Endothelial cell of umbilical vein (primary cell): ENCODE measurements at regions not wholly inside any gene's neighbourhood (a gene's known extent, or its start where the extent isn't known, plus 50 kb on each side); places are given as distances from the start of the nearest gene placed in this dataset.

Experiments used
- BruUV-seq: library from RNA; stranded (reverse); fragments of 400-500 nt; replicated peaks from 2 replicates; lab custom pipeline; 2021; lab: Mats Ljungman, UMichigan
- CTCF ChIA-PET: fragments of 300-600, 350-600 bp; sonication (Branson Sonifier 250); formaldehyde crosslinking; loops from one replicate; lab custom pipeline; 2021; ENCODE audit warnings: antibody characterized with exemption, inconsistent platforms; lab: Charles Lee
- POLR2A ChIA-PET: fragments of 300-600, 350-600 bp; sonication (Branson Sonifier 250); formaldehyde crosslinking; loops from one replicate; lab custom pipeline; 2021; ENCODE audit warnings: antibody characterized with exemption, inconsistent platforms; lab: Charles Lee
- DNase-seq: peaks from one replicate; pipeline ENCODE4 v3.0.0-alpha.2; 2011; ENCODE audit warnings: low read depth, low spot score
- FAIRE-seq: peaks from 2 replicates; lab custom pipeline; 2011; peaks lifted over from hg19 to GRCh38; lab: Jason Lieb, UNC
- H2AFZ ChIP-seq: 2 replicates; pipeline ENCODE4 v1.6.0; 2012; ENCODE audit warnings: low read depth, low read length, control low read depth, inconsistent platforms
- H3K27ac ChIP-seq: 2 replicates; pipeline ENCODE4 v1.5.1; 2011; ENCODE audit warnings: low read depth, mild to moderate bottlenecking, control low read depth, low read length, moderate library complexity; ENCODE audit not compliant: insufficient read depth
- H3K27me3 ChIP-seq, 2 experiments: 2 replicates each; pipeline versions ENCODE4 v1.6.0 to v1.6.1; 2011; ENCODE audit warnings: low read length in 2 of 2, mixed read lengths in 1 of 2; ENCODE audit not compliant: control insufficient read depth in 2 of 2, insufficient read depth in 2 of 2
- H3K36me3 ChIP-seq, 2 experiments: 2 replicates in 1 of 2; 3 replicates in 1 of 2; pipeline ENCODE4 v1.5.1; 2011; ENCODE audit warnings: low read length in 2 of 2, mild to moderate bottlenecking in 1 of 2, moderate library complexity in 1 of 2; ENCODE audit not compliant: control insufficient read depth in 2 of 2, insufficient read depth in 2 of 2; ENCODE audit errors: extremely low read depth in 1 of 2
- H3K4me1 ChIP-seq: 3 replicates; pipeline ENCODE4 v1.5.1; 2011; ENCODE audit warnings: mild to moderate bottlenecking, low read length; ENCODE audit not compliant: control insufficient read depth, insufficient read depth; ENCODE audit errors: extremely low read depth
- H3K4me2 ChIP-seq: 2 replicates; pipeline ENCODE4 v1.6.1; 2011; ENCODE audit warnings: low read length, control low read depth, mixed read lengths; ENCODE audit not compliant: insufficient read depth
- H3K4me3 ChIP-seq, 3 experiments: fragments of 200-600 bp in 1 of 3; sonication (generic), shearing (Covaris generic) in 1 of 3; replicated peaks in 1 of 3; 2 replicates each; pipeline ENCODE4 v1.5.1; 2011 to 2016; ENCODE audit warnings: control low read depth in 3 of 3, low read length in 3 of 3, mild to moderate bottlenecking in 2 of 3, inconsistent platforms in 1 of 3, low read depth in 1 of 3, moderate library complexity in 1 of 3; ENCODE audit not compliant: insufficient read depth in 1 of 3
- H3K79me2 ChIP-seq: 2 replicates; pipeline ENCODE4 v1.6.0; 2012; ENCODE audit warnings: low read length, inconsistent platforms; ENCODE audit not compliant: control insufficient read depth, insufficient read depth
- H3K9ac ChIP-seq: replicated peaks from 2 replicates; pipeline ENCODE3; 2011; ENCODE audit warnings: low read length, control low read depth; ENCODE audit not compliant: insufficient read depth; ENCODE audit errors: extremely low read depth
- H3K9me1 ChIP-seq: replicated peaks from 3 replicates; pipeline ENCODE4 v1.6.0; 2011; ENCODE audit warnings: mild to moderate bottlenecking, low read length; ENCODE audit not compliant: control insufficient read depth, insufficient read depth; ENCODE audit errors: extremely low read depth
- H3K9me3 ChIP-seq: replicated peaks from 2 replicates; pipeline ENCODE4 v1.5.1; 2012; ENCODE audit warnings: low read length, inconsistent platforms; ENCODE audit not compliant: control insufficient read depth, insufficient read depth
- H4K20me1 ChIP-seq: replicated peaks from 2 replicates; pipeline ENCODE3; 2011; ENCODE audit warnings: mild to moderate bottlenecking, low read length; ENCODE audit not compliant: control insufficient read depth, insufficient read depth; ENCODE audit errors: extremely low read depth
- EZH2 ChIP-seq: IDR thresholded peaks from 2 replicates; pipeline ENCODE4 v1.6.1; 2012; ENCODE audit warnings: borderline replicate concordance, low read depth, mild to moderate bottlenecking, moderate library complexity, low read length, inconsistent platforms; ENCODE audit not compliant: severe bottlenecking
- FOS ChIP-seq: IDR thresholded peaks from 2 replicates; pipeline ENCODE4 v1.6.1; 2011; ENCODE audit warnings: mild to moderate bottlenecking, low read length, moderate library complexity, borderline replicate concordance; ENCODE audit not compliant: insufficient read depth
- GATA2 ChIP-seq: IDR thresholded peaks from 2 replicates; pipeline ENCODE4 v1.7.0; 2011; ENCODE audit warnings: low read depth, mild to moderate bottlenecking, moderate library complexity, mixed read lengths, low read length; ENCODE audit not compliant: insufficient read length, insufficient read depth
- JUN ChIP-seq: IDR thresholded peaks from 2 replicates; pipeline ENCODE4 v1.6.1; 2011; ENCODE audit warnings: borderline replicate concordance, low read depth; ENCODE audit not compliant: insufficient read length, insufficient read depth
- MYC ChIP-seq: IDR thresholded peaks from one replicate; pipeline ENCODE4 v1.6.1; 2011; ENCODE audit warnings: mild to moderate bottlenecking, low read depth, low read length
- POLR2A ChIP-seq: IDR thresholded peaks from 2 replicates; pipeline ENCODE4 v1.6.1; 2012; ENCODE audit warnings: low read depth, mild to moderate bottlenecking, control low read depth, low read length
- POLR2AphosphoS5 ChIP-seq: IDR thresholded peaks from 2 replicates; pipeline ENCODE4 v1.6.1; 2012; ENCODE audit warnings: low read depth, mild to moderate bottlenecking, control low read depth, low read length, moderate library complexity; ENCODE audit not compliant: insufficient read depth
- dilution Hi-C: fragments of 300-500 bp; cut with MboI; formaldehyde crosslinking; loops from one replicate; pipeline ENCODE4 v1.15.0; 2019; ENCODE audit warnings: low sequenced_read_pairs; ENCODE audit not compliant: extremely low pct_ligation_motif_present
- intact Hi-C: fragments of 100-400 bp; cut with micrococcal nuclease; formaldehyde crosslinking; loops from one replicate; pipeline ENCODE4 v1.10.0; 2022
- TF ChIP-seq, protein P1 (sequence below): IDR thresholded peaks from 2 replicates; pipeline ENCODE4 v1.6.1; 2011; ENCODE audit not compliant: insufficient read depth, insufficient read length
- TF ChIP-seq, protein P2 (sequence below), 2 donors: IDR thresholded peaks; 1 replicate in 1 of 2; 2 replicates in 1 of 2; pipeline ENCODE4 v1.5.1; 2011; ENCODE audit warnings: low read length in 2 of 2, mild to moderate bottlenecking in 2 of 2, moderate library complexity in 2 of 2, control low read depth in 1 of 2, inconsistent platforms in 1 of 2, low read depth in 1 of 2; ENCODE audit not compliant: insufficient read depth in 1 of 2; ENCODE audit errors: extremely low read depth in 1 of 2

DNA sequence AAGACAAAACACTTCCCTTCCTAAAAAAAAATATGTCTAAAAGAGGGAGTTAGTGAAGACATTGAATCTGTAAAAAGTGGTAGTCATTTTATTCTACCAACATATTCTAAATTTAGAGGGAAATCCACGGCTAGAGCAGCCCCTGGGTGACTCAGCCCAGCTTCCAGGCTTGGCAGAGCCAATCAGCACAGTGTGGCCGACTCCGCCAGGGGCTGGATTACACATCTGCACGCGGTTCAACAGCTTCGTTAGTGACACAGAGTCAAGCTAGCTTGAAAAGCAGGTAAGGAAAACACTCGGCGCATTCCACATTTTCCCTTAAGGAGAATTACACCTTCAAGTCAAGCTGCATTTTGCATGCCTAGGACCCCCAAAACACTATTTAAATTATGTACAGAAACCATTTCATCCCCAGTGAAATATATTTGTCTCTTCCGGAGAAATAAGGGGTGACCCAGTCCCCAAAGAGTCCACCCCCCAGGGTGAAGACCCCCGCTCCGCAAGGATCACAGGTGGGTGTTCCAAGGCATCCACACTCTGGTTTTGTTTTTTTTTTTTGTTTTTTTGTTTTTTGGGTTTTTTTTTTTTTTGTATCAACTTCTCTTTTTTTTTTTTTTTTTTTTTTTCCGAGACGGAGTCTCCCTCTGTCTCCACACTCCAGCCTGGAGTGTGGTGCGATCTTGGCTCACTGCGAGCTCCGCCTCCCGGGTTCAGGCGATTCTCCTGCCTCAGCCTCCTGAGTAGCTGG is 58.4 kb upstream of the ARID1B start:
- dilution Hi-C loops (no loop called here), intact Hi-C loops (no loop called here)
- Histone ChIP-seq H2AFZ (no peak overlapping the region), H4K20me1 (no peaks in the 10 kb centered on the region), H3K27ac (no peak overlapping the region), H3K4me1 (peaks cover 3% of the 10 kb centered on the region), H3K9ac (no peak overlapping the region), H3K4me3 (no peak overlapping the region), H3K27me3 (peaks cover 5% of the 10 kb centered on the region in 2 experiments), H3K4me2 (no peak overlapping the region), H3K36me3 (no peaks in the 10 kb centered on the region), H3K9me1 (no peaks in the 10 kb centered on the region), H3K79me2 (no peaks in the 10 kb centered on the region), H3K9me3 (no peaks in the 10 kb centered on the region)
- no peak for TF ChIP-seq FOS
- TF ChIP-seq EZH2: no peak
- TF ChIP-seq POLR2A: no peak
- TF ChIP-seq, protein P1, sequence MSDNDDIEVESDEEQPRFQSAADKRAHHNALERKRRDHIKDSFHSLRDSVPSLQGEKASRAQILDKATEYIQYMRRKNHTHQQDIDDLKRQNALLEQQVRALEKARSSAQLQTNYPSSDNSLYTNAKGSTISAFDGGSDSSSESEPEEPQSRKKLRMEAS: no peak
- TF ChIP-seq GATA2: no peak
- no peak for TF ChIP-seq JUN
- no peak for TF ChIP-seq POLR2AphosphoS5
- TF ChIP-seq, protein P2, sequence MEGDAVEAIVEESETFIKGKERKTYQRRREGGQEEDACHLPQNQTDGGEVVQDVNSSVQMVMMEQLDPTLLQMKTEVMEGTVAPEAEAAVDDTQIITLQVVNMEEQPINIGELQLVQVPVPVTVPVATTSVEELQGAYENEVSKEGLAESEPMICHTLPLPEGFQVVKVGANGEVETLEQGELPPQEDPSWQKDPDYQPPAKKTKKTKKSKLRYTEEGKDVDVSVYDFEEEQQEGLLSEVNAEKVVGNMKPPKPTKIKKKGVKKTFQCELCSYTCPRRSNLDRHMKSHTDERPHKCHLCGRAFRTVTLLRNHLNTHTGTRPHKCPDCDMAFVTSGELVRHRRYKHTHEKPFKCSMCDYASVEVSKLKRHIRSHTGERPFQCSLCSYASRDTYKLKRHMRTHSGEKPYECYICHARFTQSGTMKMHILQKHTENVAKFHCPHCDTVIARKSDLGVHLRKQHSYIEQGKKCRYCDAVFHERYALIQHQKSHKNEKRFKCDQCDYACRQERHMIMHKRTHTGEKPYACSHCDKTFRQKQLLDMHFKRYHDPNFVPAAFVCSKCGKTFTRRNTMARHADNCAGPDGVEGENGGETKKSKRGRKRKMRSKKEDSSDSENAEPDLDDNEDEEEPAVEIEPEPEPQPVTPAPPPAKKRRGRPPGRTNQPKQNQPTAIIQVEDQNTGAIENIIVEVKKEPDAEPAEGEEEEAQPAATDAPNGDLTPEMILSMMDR (IDR thresholded peaks at IDR 0.05; ENCODE audit: extremely low read depth in 1 of 2, insufficient read depth in 1 of 2, low read depth in 1 of 2, low read length in 2 of 2): no peak
- TF ChIP-seq MYC: no peak
- DNase-seq (no peak), FAIRE-seq (no peak)
- ChIA-PET POLR2A (no interaction called here), CTCF (no interaction called here)
- BruUV-seq: no TSS peak
